Esophagus squamous epithelium (tissue), 5 donors: ENCODE measurements at regions not wholly inside any gene's neighbourhood (a gene's known extent, or its start where the extent isn't known, plus 50 kb on each side); places are given as distances from the start of the nearest gene placed in this dataset.

Experiments
- DNase-seq: peaks from one replicate; lab custom pipeline; 2025; lab: John Stamatoyannopoulos, UW
- H3K27ac ChIP-seq, 4 donors: fragments of 200-600 bp; sonication (generic); one replicate each; pipeline ENCODE4 v1.5.1; 2016 to 2019; ENCODE audit warnings: mild to moderate bottlenecking in 1 of 4
- H3K27me3 ChIP-seq, 4 donors: fragments of 200-600 bp; sonication (generic); 1 replicate in 3 of 4; 2 replicates in 1 of 4; pipeline versions ENCODE4 v1.5.1 to v1.6.0; 2017 to 2021; ENCODE audit warnings: antibody characterized with exemption in 1 of 4
- H3K36me3 ChIP-seq, 3 donors: fragments of 200-600 bp; sonication (generic); one replicate each; pipeline ENCODE4 v1.5.1; 2016 to 2019
- H3K4me1 ChIP-seq, 3 donors: fragments of 200-600 bp; sonication (generic); one replicate each; pipeline ENCODE4 v1.5.1; 2017 to 2019
- H3K4me3 ChIP-seq, 4 donors: fragments of 200-600 bp; sonication (generic); 1 replicate in 3 of 4; 2 replicates in 1 of 4; pipeline ENCODE4 v1.5.1; 2016 to 2019; ENCODE audit warnings: mild to moderate bottlenecking in 2 of 4, moderate library complexity in 1 of 4
- H3K9me3 ChIP-seq, 3 donors: fragments of 200-600 bp; sonication (generic); one replicate each; pipeline ENCODE4 v1.5.1; 2016 to 2019
- POLR2A ChIP-seq, 4 donors: fragments of 450-650 bp; IDR thresholded peaks; one replicate each; pipeline ENCODE4 v1.6.1; 2017; ENCODE audit warnings: antibody characterized with exemption in 4 of 4, mild to moderate bottlenecking in 4 of 4, moderate library complexity in 3 of 4
- WGBS, 2 donors: methylation state at CpG; one replicate each; pipeline ENCODE4 v1.1.5; 2018; 5-methylcytosine and 5-hydroxymethylcytosine counted together
- intact Hi-C: fragments of 100-400 bp; cut with DNase I; formaldehyde crosslinking; loops from one replicate; pipeline ENCODE4 v1.15.0; 2022
- TF ChIP-seq, protein P1 (sequence below), 6 experiments: fragments of 450-650 bp in 4 of 6; fragments of 200-600 bp in 2 of 6; sonication (generic) in 2 of 6; IDR thresholded peaks; one replicate each; pipeline ENCODE4 v1.5.1; 2016 to 2019; ENCODE audit warnings: antibody characterized with exemption in 6 of 6, mild to moderate bottlenecking in 4 of 6, moderate library complexity in 4 of 6
- donor health status: DM: yes; HTN: yes; CAD: no.

DNA sequence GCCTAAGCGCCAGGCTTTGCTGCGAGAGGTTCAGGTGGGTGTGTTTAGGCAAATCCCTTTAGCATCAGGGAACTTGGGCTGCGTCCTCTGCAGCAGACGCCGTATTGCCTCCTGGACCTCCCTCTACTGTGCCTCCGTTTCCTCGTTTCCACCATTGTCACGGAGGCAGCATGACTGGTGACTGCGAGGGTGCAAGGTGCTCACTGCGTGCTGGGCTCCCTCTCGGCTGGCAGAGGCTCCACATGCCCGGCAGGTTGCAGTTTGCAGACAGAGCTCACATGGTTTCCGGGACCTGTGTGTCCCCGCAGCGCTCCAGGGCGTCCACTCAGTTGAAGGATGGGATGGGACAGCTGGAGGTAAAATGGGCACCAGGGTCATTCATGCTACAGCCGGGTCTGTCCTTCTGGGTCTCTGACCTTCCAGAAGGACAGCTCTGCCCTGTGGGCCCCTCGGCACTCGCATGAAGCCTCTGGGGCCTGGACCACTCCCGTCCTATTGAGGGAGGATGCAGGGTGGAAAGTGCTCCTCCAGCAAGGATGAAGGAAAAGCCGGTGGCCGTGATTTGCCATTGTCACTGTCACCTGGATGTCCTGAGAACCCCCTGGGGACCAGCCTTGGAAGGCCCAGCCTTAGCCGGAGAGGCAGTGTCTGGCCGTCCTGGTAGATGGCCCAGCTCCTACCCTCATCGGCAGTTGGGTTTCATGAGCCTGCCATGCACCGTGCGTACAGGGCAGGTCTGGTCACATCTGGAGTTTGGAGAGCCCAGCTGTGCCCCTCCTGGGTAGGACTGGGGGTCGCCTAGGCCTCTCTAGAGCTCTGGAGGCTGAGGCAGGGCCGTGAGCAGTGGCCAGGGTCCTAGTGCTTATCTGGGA, 146.5 kb downstream of the KIF26A start:
- Histone ChIP-seq H3K36me3 (no peaks in the 10 kb centered on the region), H3K27me3 (peaks cover 0 to 12% (median 0%) of the 10 kb centered on the region in 4 donors), H3K4me3 (no peak overlapping the region), H3K9me3 (no peaks in the 10 kb centered on the region), H3K4me1 (peaks cover 0 to 11% (median 0%) of the 10 kb centered on the region in 3 donors), H3K27ac (no peak overlapping the region)
- no peak for DNase-seq
- WGBS, 2 donors = 78 to 90% methylated on average over 4 to 7 of the region's 29 CpGs
- no peak for TF ChIP-seq POLR2A (IDR thresholded peaks at IDR 0.05)
- TF ChIP-seq, protein P1, sequence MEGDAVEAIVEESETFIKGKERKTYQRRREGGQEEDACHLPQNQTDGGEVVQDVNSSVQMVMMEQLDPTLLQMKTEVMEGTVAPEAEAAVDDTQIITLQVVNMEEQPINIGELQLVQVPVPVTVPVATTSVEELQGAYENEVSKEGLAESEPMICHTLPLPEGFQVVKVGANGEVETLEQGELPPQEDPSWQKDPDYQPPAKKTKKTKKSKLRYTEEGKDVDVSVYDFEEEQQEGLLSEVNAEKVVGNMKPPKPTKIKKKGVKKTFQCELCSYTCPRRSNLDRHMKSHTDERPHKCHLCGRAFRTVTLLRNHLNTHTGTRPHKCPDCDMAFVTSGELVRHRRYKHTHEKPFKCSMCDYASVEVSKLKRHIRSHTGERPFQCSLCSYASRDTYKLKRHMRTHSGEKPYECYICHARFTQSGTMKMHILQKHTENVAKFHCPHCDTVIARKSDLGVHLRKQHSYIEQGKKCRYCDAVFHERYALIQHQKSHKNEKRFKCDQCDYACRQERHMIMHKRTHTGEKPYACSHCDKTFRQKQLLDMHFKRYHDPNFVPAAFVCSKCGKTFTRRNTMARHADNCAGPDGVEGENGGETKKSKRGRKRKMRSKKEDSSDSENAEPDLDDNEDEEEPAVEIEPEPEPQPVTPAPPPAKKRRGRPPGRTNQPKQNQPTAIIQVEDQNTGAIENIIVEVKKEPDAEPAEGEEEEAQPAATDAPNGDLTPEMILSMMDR (IDR thresholded peaks at IDR 0.05) = no peak
- intact Hi-C loops = no loop called here

DNA sequence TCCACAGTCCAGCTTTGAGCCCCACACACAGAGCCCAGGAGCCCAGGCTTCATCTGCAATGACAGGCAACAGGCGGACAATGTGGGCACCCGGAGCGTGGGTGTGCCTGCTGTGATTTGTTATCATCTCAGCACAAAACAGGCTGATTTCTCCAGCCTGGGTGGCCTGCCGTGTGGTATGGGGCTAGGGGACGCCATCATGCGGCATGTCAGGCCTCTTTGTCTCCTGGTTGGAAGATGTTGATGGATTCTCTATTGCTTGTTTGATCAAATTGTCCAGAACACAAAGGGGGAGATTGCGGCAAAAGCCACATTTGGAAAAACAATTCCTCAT, 147.1 kb downstream of the KIF26A start:
- DNase-seq = no peak
- H3K36me3 ChIP-seq = no peaks in the 10 kb centered on the region
- no peak overlapping the region for H3K4me3 ChIP-seq
- H3K4me1 ChIP-seq = peaks cover 0 to 11% (median 0%) of the 10 kb centered on the region in 3 donors
- no peak overlapping the region for H3K27ac ChIP-seq
- H3K9me3 ChIP-seq = no peaks in the 10 kb centered on the region
- no peak for TF ChIP-seq POLR2A (IDR thresholded peaks at IDR 0.05)
- TF ChIP-seq, protein P1 (IDR thresholded peaks at IDR 0.05) = no peak
- WGBS, 2 donors = 63 to 68% methylated on average over 4 to 7 of the region's 7 CpGs
- H3K27me3 ChIP-seq = peaks cover 0 to 13% (median 0%) of the 10 kb centered on the region in 4 donors
- intact Hi-C loops = no loop called here

- H3K27ac ChIP-seq = no peak overlapping the region
- peaks cover 0 to 11% (median 0%) of the 10 kb centered on the region in 3 donors for H3K4me1 ChIP-seq
- peaks cover 0 to 17% (median 0%) of the 10 kb centered on the region in 4 donors for H3K27me3 ChIP-seq
- H3K4me3 ChIP-seq = no peak overlapping the region
- TF ChIP-seq, protein P1 (IDR thresholded peaks at IDR 0.05) = no peak
- TF ChIP-seq POLR2A (IDR thresholded peaks at IDR 0.05) = no peak
- WGBS, 2 donors = 55 to 74% methylated on average over 4 to 7 of the region's 11 CpGs
- no peaks in the 10 kb centered on the region for H3K36me3 ChIP-seq
- no peaks in the 10 kb centered on the region for H3K9me3 ChIP-seq
- intact Hi-C loops = no loop called here
- DNase-seq = no peak
These were observed 147.7 kb downstream of the KIF26A start for GRCh38 chr14:104286086-104286485.

- DNase-seq = no peak
- Histone ChIP-seq H3K9me3 (no peaks in the 10 kb centered on the region), H3K36me3 (no peaks in the 10 kb centered on the region), H3K4me1 (peaks cover 0 to 11% (median 0%) of the 10 kb centered on the region in 3 donors), H3K27me3 (peaks cover 0 to 21% (median 0%) of the 10 kb centered on the region in 4 donors), H3K4me3 (no peak overlapping the region), H3K27ac (no peak overlapping the region)
- intact Hi-C loops = no loop called here
- WGBS, 2 donors = 59 to 79% methylated on average over 5 of the region's 7 CpGs
- no peak for TF ChIP-seq POLR2A (IDR thresholded peaks at IDR 0.05)
- TF ChIP-seq, protein P1 (IDR thresholded peaks at IDR 0.05) = no peak
These were observed 148.1 kb downstream of the KIF26A start for GRCh38 chr14:104286496-104286895.

DNA sequence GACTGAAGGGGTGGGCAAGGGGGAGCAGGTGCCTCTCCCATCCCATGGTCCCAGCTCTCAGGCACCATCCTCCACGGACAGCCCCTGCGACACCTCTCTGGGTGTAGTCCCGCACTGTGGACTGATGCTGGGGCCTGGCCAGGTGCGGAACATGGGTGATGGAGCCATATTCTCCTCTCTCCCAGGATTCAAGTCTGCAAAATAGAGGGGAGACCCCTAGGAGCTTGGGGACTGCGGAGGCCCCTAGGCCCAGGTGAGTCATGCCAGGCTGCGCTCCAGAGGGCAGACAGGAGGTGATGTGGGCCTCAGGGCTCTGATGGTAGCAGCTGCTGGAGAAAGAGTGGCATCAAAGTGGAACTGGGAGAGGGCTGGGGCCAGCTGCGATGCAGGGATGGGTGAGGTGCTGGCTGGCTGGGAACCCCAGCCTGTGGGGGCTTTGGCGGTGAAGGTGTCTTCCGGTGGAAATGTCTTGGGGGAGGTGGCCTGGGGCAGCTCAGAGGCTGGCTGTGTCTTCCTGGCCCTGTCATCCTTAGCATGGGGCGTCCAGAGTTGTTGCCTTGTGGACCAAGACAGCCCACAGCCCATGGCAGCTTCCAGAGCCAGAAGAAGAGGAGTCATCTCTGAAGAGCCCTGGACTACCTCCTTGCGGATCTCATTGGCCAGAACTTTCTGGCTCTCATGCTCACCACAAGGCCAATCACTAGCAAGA, 149.1 kb downstream of the KIF26A start:
- no peak for TF ChIP-seq POLR2A (IDR thresholded peaks at IDR 0.05)
- TF ChIP-seq, protein P1 (IDR thresholded peaks at IDR 0.05) = no peak
- WGBS, 2 donors = 83 to 87% methylated on average over 3 to 9 of the region's 11 CpGs

More for the DNA sequence above, 149.1 kb downstream of the KIF26A start:
- no peaks in the 10 kb centered on the region for H3K9me3 ChIP-seq
- H3K27me3 ChIP-seq = peaks cover 0 to 26% (median 0%) of the 10 kb centered on the region in 4 donors
- H3K4me3 ChIP-seq = no peak overlapping the region
- no peak for DNase-seq
- H3K4me1 ChIP-seq = peaks cover 0 to 9% (median 0%) of the 10 kb centered on the region in 3 donors
- no peaks in the 10 kb centered on the region for H3K36me3 ChIP-seq
- intact Hi-C loops = no loop called here
- H3K27ac ChIP-seq = no peak overlapping the region
